Skin epidermis (tissue), 12 donors: ENCODE measurements at regions not wholly inside any gene's neighbourhood (a gene's known extent, or its start where the extent isn't known, plus 50 kb on each side); places are given as distances from the start of the nearest gene placed in this dataset.

Experiments
- H3K27ac ChIP-seq, 21 experiments: fragments of 200-600 bp; sonication (generic) in 11 of 21; one replicate each; pipeline ENCODE4 v1.5.0; 2020; ENCODE audit warnings: mild to moderate bottlenecking in 3 of 21, inconsistent platforms in 2 of 21, moderate library complexity in 2 of 21
- H3K4me3 ChIP-seq, 7 experiments: fragments of 200-600 bp; sonication (generic) in 2 of 7; one replicate each; pipeline ENCODE4 v1.5.0; 2020; ENCODE audit warnings: inconsistent platforms in 2 of 7, mild to moderate bottlenecking in 2 of 7, moderate library complexity in 1 of 7

DNA sequence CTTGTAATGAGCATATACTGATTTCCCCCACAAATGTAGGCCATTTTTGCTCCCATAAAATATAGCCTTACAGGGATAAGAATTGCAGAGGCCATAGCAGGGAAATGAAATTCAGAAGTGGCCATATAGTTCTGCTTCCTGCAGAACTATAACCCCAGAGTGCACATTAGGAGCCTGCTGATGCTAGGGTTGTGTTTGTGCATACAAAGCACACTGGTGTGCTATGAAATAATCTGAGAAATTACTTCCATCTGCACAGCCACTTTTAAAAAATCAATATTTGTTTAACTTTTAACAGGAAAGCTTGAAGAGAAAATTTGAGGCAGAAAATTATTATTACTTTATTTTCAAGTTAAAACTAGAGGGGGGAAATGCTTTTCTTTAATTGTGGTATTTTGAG is 380.3 kb downstream of the MRPS30 start:
- Histone ChIP-seq H3K4me3 (no peak overlapping the region), H3K27ac (no peak overlapping the region)

DNA sequence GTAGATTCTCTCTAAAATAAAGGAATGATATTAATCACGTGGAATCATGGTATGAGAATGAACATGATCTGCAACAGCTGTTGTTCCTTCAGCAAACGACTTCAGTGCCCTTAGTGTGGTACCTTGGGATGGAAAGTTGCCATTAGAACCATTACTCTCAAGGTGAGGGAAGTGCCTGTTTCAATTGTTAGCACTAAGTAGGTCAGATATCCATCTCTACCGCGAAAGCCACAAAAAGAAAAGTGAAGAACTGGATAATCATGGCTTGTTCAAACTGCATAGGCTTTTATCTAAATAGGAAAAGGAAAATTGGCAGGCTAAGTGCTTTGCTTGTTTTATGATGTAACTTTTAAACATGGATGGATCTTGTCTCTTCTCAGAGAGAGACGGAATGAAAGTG is 380.7 kb downstream of the MRPS30 start:
- no peak overlapping the region for H3K27ac ChIP-seq
- H3K4me3 ChIP-seq: no peak overlapping the region

DNA sequence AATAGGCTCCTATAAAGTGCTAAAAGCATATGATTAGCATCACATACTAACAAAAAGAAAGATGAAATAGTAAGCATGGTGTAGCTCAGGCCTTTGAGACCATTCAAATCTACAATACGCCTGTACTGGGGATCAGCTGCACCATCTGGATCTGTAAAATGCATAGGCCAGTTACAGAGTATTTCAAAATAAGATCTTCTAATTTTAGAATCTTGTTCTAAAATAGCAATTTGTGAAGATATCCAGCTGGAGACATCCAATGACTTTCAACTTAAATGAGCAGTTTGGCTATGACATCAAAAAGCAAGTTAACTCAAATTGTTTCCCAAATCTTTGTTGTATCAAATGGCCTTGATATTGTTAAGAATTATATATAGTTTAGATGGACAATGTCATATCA is 386.3 kb downstream of the MRPS30 start:
- Histone ChIP-seq H3K4me3 (no peak overlapping the region), H3K27ac (no peak overlapping the region)
